IPS-15b (cell line): ENCODE measurements at regions not wholly inside any gene's neighbourhood (a gene's known extent, or its start where the extent isn't known, plus 50 kb on each side); places are given as distances from the start of the nearest gene placed in this dataset.
"Not testable (repeated sequence)": the region's sequence is repeated elsewhere in the genome, so short reads cannot be mapped to it uniquely, and the experiment has no call there.

ENCODE experiments used
- H3K27me3 ChIP-seq: one replicate; pipeline ENCODE4 v1.6.1; 2013; ENCODE audit warnings: low read length; ENCODE audit not compliant: control insufficient read depth, insufficient read depth
- H3K36me3 ChIP-seq: one replicate; pipeline ENCODE4 v1.6.1; 2013; ENCODE audit warnings: low read length; ENCODE audit not compliant: control insufficient read depth, insufficient read depth
- H3K4me1 ChIP-seq: one replicate; pipeline ENCODE4 v1.6.1; 2013; ENCODE audit warnings: mild to moderate bottlenecking, low read length; ENCODE audit not compliant: control insufficient read depth, insufficient read depth
- H3K4me3 ChIP-seq: one replicate; pipeline ENCODE4 v1.5.1; 2013; ENCODE audit warnings: low read depth, low read length
- H3K9ac ChIP-seq: one replicate; pipeline ENCODE4 v1.6.1; 2013; ENCODE audit warnings: low read depth, mild to moderate bottlenecking, low read length
- H3K9me3 ChIP-seq: one replicate; pipeline ENCODE4 v1.6.1; 2013; ENCODE audit warnings: mild to moderate bottlenecking, low read length; ENCODE audit not compliant: control insufficient read depth, insufficient read depth

GRCh38 chr10:3261921-3262320, 89.3 kb upstream of the PITRM1 start:
- no peak overlapping the region for H3K9ac ChIP-seq
- H3K4me3 ChIP-seq: no peak overlapping the region
- H3K9me3 ChIP-seq: no peaks in the 10 kb centered on the region
- H3K36me3 ChIP-seq: no peaks in the 10 kb centered on the region
- H3K27me3 ChIP-seq: no peaks in the 10 kb centered on the region
- no peaks in the 10 kb centered on the region for H3K4me1 ChIP-seq

- Histone ChIP-seq H3K4me1 (no peaks in the 10 kb centered on the region), H3K9ac (no peak overlapping the region), H3K4me3 (no peak overlapping the region), H3K27me3 (no peaks in the 10 kb centered on the region), H3K9me3 (no peaks in the 10 kb centered on the region), H3K36me3 (no peaks in the 10 kb centered on the region)
Measured at GRCh38 chr10:3260066-3260834, 87.7 kb upstream of the PITRM1 start.

- no peaks in the 10 kb centered on the region for H3K27me3 ChIP-seq
- H3K36me3 ChIP-seq: no peaks in the 10 kb centered on the region
- H3K9me3 ChIP-seq: no peaks in the 10 kb centered on the region
- no peak overlapping the region for H3K4me3 ChIP-seq
- no peak overlapping the region for H3K9ac ChIP-seq
- no peaks in the 10 kb centered on the region for H3K4me1 ChIP-seq
Measured at GRCh38 chr10:3259499-3259898, 86.9 kb upstream of the PITRM1 start.

- no peak overlapping the region for H3K4me3 ChIP-seq
- H3K27me3 ChIP-seq: no peaks in the 10 kb centered on the region
- no peaks in the 10 kb centered on the region for H3K4me1 ChIP-seq
- no peaks in the 10 kb centered on the region for H3K36me3 ChIP-seq
- H3K9me3 ChIP-seq: no peaks in the 10 kb centered on the region
- H3K9ac ChIP-seq: no peak overlapping the region
Measured at GRCh38 chr10:3258394-3258793, 85.8 kb upstream of the PITRM1 start.

- Histone ChIP-seq H3K27me3 (no peaks in the 10 kb centered on the region), H3K36me3 (no peaks in the 10 kb centered on the region), H3K4me1 (no peaks in the 10 kb centered on the region), H3K9me3 (no peaks in the 10 kb centered on the region), H3K9ac (no peak overlapping the region), H3K4me3 (no peak overlapping the region)
Measured at GRCh38 chr10:3255616-3256015, 83.0 kb upstream of the PITRM1 start.

- Histone ChIP-seq H3K36me3 (no peaks in the 10 kb centered on the region), H3K9ac (no peak overlapping the region), H3K9me3 (no peaks in the 10 kb centered on the region), H3K27me3 (no peaks in the 10 kb centered on the region), H3K4me3 (no peak overlapping the region), H3K4me1 (no peaks in the 10 kb centered on the region)
Measured at GRCh38 chr10:3255075-3255474, 82.5 kb upstream of the PITRM1 start.

GRCh38 chr10:3253974-3254373, 81.4 kb upstream of the PITRM1 start:
- not testable (repeated sequence) for H3K27me3 ChIP-seq, H3K4me1 ChIP-seq, H3K9ac ChIP-seq, H3K9me3 ChIP-seq, H3K36me3 ChIP-seq, H3K4me3 ChIP-seq

GRCh38 chr10:3251172-3251571, 78.6 kb upstream of the PITRM1 start:
- no peaks in the 10 kb centered on the region for H3K27me3 ChIP-seq
- H3K9me3 ChIP-seq: no peaks in the 10 kb centered on the region
- H3K4me1 ChIP-seq: no peaks in the 10 kb centered on the region
- H3K9ac ChIP-seq: no peak overlapping the region
- no peaks in the 10 kb centered on the region for H3K36me3 ChIP-seq
- H3K4me3 ChIP-seq: no peak overlapping the region

GRCh38 chr10:3249307-3249889, 76.8 kb upstream of the PITRM1 start:
- Histone ChIP-seq H3K9me3 (no peaks in the 10 kb centered on the region), H3K9ac (no peak overlapping the region), H3K27me3 (no peaks in the 10 kb centered on the region), H3K36me3 (no peaks in the 10 kb centered on the region), H3K4me3 (no peak overlapping the region), H3K4me1 (no peaks in the 10 kb centered on the region)

- Histone ChIP-seq H3K4me3 (no peak overlapping the region), H3K9ac (peak overlapping the region; percentile 47), H3K9me3 (no peaks in the 10 kb centered on the region), H3K4me1 (no peaks in the 10 kb centered on the region), H3K27me3 (no peaks in the 10 kb centered on the region), H3K36me3 (no peaks in the 10 kb centered on the region)
Measured at GRCh38 chr10:3248526-3249306, 76.1 kb upstream of the PITRM1 start.

- H3K36me3 ChIP-seq: no peaks in the 10 kb centered on the region
- H3K27me3 ChIP-seq: no peaks in the 10 kb centered on the region
- H3K4me1 ChIP-seq: no peaks in the 10 kb centered on the region
- H3K4me3 ChIP-seq: no peak overlapping the region
- H3K9ac ChIP-seq: no peak overlapping the region
- H3K9me3 ChIP-seq: no peaks in the 10 kb centered on the region
Measured at GRCh38 chr10:3245395-3245794, 72.8 kb upstream of the PITRM1 start.
